Tibial nerve (tissue), 4 donors: ENCODE measurements at regions not wholly inside any gene's neighbourhood (a gene's known extent, or its start where the extent isn't known, plus 50 kb on each side); places are given as distances from the start of the nearest gene placed in this dataset.

ENCODE experiments used
- EP300 ChIP-seq, 2 donors: sonication (generic); formaldehyde crosslinking; IDR thresholded peaks; one replicate each; pipeline ENCODE4 v1.6.1; 2017; ENCODE audit warnings: antibody characterized with exemption in 2 of 2, mild to moderate bottlenecking in 1 of 2
- POLR2A ChIP-seq, 2 donors: fragments of 450-650 bp; IDR thresholded peaks; one replicate each; pipeline ENCODE4 v1.6.1; 2017; ENCODE audit warnings: antibody characterized with exemption in 2 of 2, mild to moderate bottlenecking in 2 of 2, moderate library complexity in 2 of 2
- TF ChIP-seq, protein P1 (sequence below), 5 experiments: fragments of 200-600 bp in 3 of 5; fragments of 450-650 bp in 2 of 5; sonication (generic) in 3 of 5; IDR thresholded peaks; one replicate each; pipeline ENCODE4 v1.5.1; 2016 to 2019; ENCODE audit warnings: antibody characterized with exemption in 5 of 5, mild to moderate bottlenecking in 3 of 5, moderate library complexity in 2 of 5

DNA sequence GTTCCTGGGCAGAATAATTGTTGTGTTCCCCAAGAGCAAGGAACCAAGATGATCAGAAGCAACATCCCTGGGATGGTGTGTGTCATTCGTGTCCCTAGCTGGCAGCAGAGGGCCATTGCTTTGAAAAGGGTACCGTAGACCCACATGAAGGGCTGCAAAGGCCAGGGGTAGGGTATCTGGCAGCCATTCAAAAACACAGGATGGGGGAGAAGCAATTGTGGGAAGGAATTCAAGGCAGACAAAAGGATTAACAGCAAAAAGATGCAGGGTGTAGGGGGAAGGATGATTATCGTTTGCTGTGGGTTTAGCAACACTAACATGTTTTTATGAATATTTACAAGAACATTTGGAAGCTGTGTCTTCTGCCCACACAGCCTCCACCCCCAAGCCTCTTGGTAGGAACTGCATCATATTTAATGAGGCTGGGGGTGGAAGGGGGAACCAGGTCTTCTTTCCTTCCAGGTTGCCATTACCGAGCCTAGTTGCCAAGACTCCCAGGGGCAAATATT lies 169.0 kb upstream of the G2E3 start:
- TF ChIP-seq, protein P1, sequence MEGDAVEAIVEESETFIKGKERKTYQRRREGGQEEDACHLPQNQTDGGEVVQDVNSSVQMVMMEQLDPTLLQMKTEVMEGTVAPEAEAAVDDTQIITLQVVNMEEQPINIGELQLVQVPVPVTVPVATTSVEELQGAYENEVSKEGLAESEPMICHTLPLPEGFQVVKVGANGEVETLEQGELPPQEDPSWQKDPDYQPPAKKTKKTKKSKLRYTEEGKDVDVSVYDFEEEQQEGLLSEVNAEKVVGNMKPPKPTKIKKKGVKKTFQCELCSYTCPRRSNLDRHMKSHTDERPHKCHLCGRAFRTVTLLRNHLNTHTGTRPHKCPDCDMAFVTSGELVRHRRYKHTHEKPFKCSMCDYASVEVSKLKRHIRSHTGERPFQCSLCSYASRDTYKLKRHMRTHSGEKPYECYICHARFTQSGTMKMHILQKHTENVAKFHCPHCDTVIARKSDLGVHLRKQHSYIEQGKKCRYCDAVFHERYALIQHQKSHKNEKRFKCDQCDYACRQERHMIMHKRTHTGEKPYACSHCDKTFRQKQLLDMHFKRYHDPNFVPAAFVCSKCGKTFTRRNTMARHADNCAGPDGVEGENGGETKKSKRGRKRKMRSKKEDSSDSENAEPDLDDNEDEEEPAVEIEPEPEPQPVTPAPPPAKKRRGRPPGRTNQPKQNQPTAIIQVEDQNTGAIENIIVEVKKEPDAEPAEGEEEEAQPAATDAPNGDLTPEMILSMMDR (IDR thresholded peaks at IDR 0.05), result no peak
- TF ChIP-seq POLR2A (IDR thresholded peaks at IDR 0.05), result no peak
- TF ChIP-seq EP300 (IDR thresholded peaks at IDR 0.05), result no peak
